ENCODE measurements at regions not wholly inside any gene's neighbourhood (a gene's known extent, or its start where the extent isn't known, plus 50 kb on each side); places are given as distances from the start of the nearest gene placed in this dataset.

DNA sequence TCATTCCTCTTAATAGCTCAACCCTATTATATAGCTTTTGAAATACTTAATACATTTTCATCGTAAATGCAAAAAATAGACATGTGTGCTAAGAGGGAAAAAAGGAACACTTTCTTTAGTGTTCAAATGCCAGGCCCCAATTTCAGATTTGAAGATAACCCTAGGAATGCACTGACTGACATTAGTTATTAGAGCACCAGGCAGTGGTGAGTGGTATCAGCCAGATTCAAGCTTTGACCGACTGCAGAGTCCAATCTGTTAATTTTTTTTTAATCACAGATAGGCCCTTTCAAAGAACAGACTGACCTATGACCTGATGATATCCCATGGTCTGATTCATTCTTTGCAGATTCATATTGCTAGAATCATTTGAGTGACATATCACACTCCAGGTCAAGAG lies 874.2 kb upstream of the CHORDC1 start:
- TF ChIP-seq, protein P1, sequence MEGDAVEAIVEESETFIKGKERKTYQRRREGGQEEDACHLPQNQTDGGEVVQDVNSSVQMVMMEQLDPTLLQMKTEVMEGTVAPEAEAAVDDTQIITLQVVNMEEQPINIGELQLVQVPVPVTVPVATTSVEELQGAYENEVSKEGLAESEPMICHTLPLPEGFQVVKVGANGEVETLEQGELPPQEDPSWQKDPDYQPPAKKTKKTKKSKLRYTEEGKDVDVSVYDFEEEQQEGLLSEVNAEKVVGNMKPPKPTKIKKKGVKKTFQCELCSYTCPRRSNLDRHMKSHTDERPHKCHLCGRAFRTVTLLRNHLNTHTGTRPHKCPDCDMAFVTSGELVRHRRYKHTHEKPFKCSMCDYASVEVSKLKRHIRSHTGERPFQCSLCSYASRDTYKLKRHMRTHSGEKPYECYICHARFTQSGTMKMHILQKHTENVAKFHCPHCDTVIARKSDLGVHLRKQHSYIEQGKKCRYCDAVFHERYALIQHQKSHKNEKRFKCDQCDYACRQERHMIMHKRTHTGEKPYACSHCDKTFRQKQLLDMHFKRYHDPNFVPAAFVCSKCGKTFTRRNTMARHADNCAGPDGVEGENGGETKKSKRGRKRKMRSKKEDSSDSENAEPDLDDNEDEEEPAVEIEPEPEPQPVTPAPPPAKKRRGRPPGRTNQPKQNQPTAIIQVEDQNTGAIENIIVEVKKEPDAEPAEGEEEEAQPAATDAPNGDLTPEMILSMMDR (IDR thresholded peaks at IDR 0.05; ENCODE audit: low read length) = no peak
- TF ChIP-seq EZH2 (optimal IDR thresholded peaks at IDR 0.05; ENCODE audit: low read depth, low read length) (no peak), EZH2phosphoT487 (IDR thresholded peaks at IDR 0.05; ENCODE audit: low read length) (no peak)
